ENCODE measurements at regions not wholly inside any gene's neighbourhood (a gene's known extent, or its start where the extent isn't known, plus 50 kb on each side); places are given as distances from the start of the nearest gene placed in this dataset.

GRCh38 chr15:38197553-38197952, 55.1 kb upstream of the SPRED1 start:
- no peak for TF ChIP-seq CTCF (conservative IDR thresholded peaks at IDR 0.05; ENCODE audit: low read depth, low read length)
- no peak for TF ChIP-seq POLR2A (IDR thresholded peaks at IDR 0.05; ENCODE audit: low read depth, low read length)
- no peak for TF ChIP-seq FOS (IDR thresholded peaks at IDR 0.05; ENCODE audit: low read depth, low read length)

Data from IMR-90 (cell line).